ENCODE measurements at regions not wholly inside any gene's neighbourhood (a gene's known extent, or its start where the extent isn't known, plus 50 kb on each side); places are given as distances from the start of the nearest gene placed in this dataset.
"Not testable (repeated sequence)": the region's sequence is repeated elsewhere in the genome, so short reads cannot be mapped to it uniquely, and the experiment has no call there.

DNA sequence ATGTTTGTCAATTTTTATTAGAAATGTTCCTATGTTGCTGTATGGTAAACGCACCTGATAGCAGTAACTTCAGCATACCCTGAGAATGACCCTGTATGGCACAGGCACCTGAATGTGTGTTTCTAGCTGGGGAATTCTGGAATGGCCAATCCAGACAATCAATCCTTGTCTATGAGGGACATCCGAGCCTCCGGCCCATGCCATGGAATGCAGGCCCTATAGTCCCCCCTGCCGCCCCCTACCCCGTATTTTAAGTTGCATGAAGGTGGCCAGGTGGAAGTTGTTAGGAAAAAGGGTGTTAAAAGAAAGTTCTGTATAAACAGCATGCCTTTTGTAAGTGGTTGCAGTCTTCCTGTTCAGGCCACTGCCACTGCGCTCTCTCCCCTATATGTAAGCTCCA, 595.9 kb downstream of the DSC3 start:
- no peak for DNase-seq (ENCODE audit: low read depth)

DNA sequence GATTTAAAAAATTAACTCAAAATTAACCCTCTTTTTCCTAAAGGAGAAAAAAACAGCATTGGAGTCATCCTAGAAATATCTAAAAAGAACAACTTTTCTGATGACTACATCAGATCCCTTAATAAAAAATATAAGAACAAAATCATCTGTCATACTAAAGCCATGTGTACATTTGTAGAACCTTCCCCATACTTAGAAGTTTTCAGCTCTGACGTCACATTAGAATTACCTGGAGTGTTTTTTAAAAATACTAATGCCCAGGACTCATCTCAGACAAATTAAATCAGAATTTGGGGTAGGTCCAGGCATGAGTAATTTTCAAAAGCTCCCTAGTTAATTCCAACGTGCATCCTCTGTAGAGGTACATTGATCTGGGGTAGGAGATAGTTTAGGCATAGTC, 598.0 kb downstream of the DSC3 start:
- DNase-seq (ENCODE audit: low read depth), result no peak

DNA sequence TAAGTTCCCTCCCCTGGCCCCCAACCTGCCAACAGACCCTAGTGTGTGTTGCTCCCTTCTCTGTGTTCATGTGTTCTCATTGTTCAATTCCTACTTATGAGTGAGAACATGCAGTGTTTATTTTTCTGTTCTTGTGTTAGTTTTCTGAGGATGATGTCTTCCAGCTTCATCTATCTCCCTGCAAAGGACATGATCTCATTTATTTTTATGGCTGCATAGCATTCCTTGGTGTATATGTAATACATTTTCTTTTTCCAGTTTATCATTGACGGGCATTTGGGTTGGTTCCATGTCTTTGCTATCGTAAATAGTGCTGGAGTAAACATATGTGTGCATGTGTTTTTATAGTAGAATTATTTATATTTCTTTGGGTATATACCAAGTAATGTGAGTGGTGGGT, 602.2 kb downstream of the DSC3 start:
- no peak for DNase-seq (ENCODE audit: low read depth)

DNA sequence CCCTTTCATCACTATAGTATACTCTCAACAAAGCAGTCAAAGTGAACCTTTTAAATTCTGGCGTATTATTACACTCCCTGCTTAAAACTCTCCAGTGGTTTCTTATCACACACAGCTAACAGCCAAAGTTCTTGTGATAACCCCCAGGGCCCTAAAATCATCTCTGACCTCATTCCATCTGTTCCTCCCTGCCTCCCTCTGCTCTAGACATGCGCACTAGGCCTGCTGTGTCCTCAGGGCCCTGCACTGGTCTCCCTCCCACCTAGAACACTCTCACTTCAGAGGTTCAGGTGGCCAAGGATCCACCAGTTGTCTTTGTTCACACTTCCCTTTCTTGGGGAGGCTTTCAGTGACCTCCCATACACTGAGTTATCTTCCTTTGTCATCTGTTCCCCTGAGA, 603.4 kb downstream of the DSC3 start:
- no peak for DNase-seq (ENCODE audit: low read depth)

DNA sequence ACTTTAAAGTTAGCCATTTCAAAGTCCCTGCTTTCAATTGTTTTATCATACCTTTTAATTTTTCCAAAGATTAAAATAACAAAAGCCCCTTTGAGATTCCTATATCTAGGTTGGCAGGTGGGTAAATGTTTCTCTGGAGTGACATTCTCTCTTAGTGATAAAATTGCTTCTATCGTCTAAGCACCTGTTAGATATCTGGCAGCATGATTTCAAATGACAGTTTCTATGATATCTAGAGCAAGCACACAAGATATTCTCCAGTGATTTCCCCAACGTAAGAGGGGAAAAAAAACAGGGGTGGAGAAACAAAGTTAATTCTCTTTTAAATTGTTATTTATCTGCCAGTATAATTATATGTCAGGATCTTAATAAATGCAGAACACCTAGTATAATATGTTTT, 610.2 kb downstream of the DSC3 start:
- no peak for DNase-seq (ENCODE audit: low read depth)

DNA sequence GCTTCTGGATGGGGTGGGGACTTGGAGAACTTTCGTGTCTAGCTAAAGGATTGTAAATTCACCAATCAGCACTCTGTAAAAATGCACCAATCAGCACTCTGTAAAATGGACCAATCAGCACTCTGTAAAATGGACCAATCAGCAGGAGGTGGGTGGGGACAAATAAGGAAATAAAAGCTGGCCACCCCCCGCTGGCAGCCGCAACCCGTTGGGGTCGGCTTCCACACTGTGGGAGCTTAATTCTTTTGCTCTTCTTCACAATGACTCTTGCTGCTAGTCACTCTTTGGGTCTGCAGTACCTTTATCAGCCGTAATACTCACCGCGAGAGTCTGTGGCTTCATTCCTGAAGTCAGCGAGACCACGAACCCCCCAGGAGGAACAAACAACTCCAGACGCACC, 623.1 kb downstream of the DSC3 start:
- not testable (repeated sequence) for DNase-seq (ENCODE audit: low read depth)

DNA sequence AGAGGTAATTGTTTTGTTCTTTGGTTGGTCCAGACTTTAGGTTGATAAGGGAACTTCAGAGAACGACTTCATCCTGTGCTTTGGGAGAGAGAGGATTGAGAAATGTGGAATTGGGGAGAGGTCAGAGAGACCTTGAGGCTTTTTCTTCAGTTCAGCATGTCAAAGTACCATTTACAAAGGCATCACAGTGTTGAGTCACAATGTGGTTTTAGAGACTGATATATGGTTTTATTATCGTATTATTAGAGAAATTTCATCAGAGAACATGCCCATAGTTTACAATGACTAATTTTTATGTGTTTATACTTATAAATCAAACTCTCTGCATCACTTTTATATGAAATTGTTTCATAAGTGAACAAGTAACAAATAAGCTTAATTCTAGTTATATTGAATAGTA, 626.6 kb downstream of the DSC3 start:
- DNase-seq (ENCODE audit: low read depth), result no peak

DNA sequence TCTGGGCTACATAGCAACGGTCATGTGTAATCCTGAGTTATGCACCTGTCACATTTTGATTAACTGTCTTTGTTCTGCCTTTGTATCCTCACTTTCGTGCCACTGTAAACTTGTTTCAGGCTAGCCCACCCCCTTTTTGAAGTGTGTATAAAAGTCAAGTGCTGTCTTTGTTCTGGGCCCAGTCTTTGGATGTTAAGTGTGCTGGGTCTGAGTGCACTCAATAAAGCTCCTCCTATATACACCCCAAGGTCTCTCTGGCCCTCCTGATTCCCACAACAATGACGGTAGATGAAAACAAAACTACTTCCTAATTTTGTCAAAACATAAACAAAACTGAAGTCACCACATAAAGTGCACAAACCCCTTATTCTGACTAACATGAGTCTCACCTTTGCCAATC, 633.4 kb downstream of the DSC3 start:
- DNase-seq (ENCODE audit: low read depth), result no peak

DNA sequence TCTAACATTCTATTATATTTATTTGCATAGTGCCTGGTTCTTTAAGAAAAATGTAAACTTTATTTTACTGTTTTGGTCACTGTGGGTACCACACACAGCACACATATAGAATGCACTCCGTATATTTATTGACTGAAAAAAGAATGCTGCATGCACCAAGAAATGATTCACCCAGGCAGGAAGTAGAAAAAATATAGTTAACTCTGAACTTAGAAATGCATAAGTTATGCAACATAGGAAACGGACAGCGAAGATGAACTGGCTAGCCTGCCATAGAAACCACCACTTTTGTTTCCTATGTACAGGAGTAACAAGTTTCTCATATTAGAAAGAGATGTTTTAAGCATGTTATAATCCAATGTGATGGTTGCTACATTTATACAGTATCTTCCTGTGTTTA, 635.8 kb downstream of the DSC3 start:
- no peak for DNase-seq (ENCODE audit: low read depth)

DNA sequence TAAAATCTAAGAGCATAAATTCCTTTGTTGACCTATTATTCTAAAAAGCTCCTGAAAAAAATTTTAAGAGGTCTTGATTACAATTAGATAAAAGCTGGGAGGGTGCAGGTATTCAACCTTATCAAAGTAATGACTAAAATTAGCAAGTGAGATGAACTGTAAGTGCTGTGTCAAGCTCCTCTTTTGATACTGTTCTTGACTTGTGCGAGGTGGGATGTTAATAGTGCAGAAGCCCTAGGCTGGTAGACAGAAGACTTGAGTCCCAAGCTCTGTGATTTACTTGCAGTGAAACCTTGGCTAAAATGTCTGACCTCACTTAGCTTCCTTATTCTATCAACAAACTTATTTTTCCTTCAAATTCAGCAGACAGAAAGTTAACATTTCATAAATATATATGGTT, 637.5 kb downstream of the DSC3 start:
- no peak for DNase-seq (ENCODE audit: low read depth)

DNA sequence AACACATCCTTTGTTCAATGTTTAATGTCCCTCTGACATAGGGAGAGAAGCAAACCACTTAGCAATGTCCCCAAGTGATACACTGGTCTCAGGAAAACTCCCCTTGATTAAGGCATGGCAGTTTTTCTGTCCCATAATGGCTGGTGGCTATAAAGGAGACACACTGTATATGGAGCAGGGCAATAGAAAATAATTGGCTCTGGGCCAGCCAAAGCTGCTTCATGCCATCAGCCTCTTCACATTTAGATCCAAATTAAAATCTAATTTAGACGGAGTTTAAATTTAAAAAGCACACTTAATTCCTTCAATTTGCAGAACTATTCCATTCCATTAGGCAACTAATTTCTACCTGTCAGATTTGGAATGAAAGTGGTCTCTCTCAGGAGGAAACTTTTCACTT, 638.1 kb downstream of the DSC3 start:
- no peak for DNase-seq (ENCODE audit: low read depth)

DNA sequence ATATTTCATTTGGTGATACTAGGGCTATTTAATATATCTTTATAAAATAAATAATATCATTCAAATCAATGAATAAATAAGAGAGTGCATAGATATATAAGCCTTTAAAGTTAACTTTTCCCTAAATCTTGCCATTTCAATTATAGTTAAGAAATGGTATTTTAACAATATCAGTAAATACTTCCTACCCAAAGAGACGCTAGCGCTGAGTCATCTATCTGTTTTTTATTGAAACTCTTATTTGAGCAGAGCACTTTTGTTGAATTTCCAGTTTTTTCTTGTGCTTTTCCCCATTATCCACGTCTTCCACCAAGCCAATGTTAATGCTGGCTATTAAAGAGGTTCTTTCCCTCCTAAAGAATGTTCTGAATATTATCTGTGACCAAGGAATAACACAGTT, 639.3 kb downstream of the DSC3 start:
- no peak for DNase-seq (ENCODE audit: low read depth)

DNA sequence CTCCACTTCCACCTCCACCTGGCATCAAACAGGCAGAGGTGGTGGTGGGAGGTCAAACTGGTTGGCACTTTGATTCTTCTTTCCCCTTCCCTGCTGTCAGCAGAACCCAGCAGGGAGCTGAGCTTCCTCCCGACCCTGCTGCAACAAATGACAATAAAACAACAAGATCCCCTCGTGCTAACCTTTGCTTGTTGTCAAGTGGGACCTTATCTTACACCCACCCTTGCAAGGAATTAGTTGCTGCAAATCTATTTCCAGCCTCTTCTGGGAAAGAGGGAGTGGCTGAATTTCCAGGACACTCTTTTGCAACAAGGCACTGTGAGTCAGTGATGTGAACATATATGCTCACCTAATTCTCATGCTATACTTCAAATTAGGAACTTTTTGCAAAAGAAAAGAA, 655.1 kb downstream of the DSC3 start:
- no peak for DNase-seq (ENCODE audit: low read depth)

DNA sequence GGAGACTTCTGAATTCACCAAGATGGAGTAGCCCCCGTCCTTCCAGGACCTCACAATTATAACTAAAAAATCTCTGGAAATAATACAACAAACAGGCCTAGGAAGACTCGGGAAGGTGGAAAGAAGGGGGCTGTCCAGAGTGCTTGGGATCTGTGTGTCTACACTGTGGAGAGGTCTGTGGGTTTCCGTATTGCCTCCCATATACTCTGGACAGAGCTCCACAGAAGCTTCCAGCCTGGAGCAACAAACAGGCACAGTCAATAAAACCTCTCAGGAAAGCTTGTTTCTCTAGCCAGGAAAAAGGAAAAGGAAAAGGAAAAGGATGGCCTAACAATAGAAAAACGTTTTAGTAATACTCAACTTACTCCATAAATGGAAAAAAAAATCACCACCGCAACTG, 655.9 kb downstream of the DSC3 start:
- DNase-seq (ENCODE audit: low read depth), result no peak

DNA sequence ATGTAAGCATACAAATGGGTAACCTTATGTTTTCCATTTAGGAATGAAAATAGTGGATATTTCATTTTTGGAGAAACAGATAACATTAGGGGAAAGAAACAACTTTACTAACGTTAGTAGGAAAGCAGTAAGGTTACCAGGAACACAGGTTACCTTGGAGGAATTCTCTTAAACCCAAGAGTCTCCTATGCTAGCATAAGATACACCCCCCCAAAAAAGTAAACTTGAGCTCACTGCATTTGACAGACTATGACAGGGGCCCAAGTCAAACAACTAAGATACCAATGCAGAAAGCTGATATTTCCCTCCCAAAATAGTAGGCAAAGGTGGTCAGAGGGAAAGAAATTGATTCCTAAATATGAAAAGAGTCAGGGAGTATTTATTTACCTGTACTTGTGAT, 656.9 kb downstream of the DSC3 start:
- no peak for DNase-seq (ENCODE audit: low read depth)

DNA sequence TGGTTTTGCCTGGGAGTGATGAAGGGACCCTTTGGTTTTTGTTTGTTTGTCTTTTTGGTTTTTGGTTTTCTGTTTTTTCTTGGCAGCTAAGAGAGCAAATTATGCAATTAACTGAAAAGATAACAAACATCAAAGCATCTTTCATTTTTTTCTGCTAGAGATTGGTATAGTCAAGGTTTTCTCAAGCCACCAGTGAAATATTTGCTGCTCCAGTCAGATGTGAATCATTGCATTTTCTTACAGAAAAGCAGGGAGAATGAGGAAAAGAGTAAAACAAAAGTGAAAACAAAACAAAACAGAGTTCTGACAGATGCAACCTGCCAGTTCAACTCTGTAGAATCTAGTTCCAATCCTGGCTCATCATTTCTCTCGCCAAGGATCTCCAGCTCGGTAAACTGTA, 660.7 kb downstream of the DSC3 start:
- DNase-seq (ENCODE audit: low read depth), result no peak

DNA sequence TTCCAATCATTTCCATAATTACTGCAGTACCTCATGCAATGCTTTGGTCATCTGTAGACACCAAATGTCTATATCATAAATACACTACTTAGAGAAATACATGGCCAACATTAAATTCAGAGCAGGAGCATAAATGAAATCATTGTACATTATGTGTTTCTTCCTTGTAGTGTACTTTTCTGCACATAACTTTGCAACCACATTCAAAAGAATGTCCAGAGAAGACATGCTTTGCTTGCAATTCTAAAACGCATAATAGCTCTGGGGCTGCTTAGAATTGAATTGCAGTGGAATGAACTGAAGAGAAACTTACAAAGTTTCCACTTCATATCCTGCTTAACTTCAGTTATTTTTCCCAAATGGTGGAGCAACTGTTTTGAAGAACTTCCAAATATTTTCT, 664.4 kb downstream of the DSC3 start:
- no peak for DNase-seq (ENCODE audit: low read depth)

DNA sequence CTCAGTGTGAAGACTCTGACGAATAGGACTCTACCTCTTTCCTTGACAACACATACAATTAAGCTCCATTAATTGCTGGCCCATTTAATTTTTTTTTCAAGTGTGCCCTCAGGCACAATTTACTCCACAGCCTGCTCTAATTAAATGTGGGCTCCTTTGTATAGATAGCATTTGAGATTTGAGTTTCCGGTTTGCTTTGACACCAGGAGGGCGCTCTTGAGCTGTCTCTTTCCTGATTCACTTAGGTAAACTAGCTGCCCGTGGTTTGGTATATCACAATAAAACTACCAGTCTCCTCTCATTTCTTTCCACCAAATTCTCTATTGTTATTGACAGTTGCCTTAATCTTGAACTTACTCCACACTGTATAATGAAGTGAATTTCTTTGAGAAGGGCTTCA, 666.0 kb downstream of the DSC3 start:
- DNase-seq (ENCODE audit: low read depth), result no peak

DNA sequence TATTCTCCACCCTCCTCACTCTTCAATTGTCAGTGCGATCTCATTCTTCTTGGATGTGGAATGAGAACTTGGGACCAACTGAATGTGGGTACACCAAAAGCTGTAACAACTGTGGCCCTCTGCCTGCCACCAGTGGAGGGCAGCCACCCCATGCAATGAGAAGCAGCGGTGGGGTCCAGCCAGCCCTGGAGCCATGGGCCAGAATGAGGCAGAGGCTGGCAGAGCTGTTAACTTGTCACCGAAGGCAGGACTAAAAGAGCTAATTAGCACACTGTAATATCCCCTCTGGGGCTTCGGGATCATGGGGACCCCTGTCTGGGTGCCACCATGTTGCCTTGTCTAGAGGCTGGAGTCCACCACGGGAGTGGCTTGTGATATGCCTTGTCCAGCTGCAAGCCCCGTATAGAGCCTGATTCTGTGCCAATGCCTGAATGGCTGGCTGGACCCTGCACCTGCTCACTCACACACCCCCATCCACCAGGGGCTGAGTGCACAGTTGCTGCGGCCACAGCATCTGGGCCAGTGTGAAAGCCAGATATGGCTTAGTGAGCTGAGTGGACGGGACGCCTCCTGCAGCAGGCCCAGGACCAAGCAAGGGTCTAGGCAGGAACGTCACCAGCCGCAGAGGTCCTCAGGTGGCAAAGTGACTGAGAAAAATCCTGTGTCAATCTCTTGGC, 680.5 kb downstream of the DSC3 start:
- no peak for DNase-seq (ENCODE audit: low read depth)

DNA sequence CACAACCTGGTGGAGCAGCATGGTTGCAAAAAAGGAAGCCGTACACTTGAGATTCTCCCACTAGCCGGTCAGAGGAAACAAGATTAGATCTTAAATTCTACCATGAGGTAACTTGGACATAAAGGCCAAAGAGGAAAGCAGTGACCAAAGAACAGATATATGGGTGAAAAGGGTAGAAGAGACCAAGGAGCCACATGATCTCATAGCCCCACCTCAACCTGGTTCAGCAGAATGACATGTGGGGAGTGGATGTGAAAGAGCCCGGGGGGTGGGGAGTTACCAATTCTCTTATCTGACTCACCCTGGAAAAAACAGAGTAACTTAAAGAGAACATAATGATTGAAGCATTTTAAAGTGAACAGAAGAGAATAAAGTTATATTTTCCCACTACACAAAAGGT, 683.0 kb downstream of the DSC3 start:
- no peak for DNase-seq (ENCODE audit: low read depth)

DNA sequence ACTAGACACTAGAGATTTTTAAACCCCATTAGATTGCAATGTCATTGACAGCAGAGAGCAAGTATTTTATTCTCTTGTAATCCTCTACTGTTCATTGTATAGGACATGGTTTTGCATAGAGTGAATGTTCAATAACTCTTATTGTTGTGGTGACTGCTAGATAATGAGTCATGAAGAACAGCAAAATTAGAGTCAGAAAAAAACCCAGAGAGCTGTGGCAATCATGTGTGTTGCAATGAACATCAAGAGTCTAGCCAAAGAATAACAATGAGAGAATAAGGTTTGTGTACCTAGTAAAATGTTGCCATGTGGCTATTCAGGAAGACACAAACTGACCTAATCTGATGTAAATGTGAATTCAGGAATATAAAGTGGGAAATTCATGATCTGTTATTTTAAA, 684.0 kb downstream of the DSC3 start:
- DNase-seq (ENCODE audit: low read depth), result no peak

DNA sequence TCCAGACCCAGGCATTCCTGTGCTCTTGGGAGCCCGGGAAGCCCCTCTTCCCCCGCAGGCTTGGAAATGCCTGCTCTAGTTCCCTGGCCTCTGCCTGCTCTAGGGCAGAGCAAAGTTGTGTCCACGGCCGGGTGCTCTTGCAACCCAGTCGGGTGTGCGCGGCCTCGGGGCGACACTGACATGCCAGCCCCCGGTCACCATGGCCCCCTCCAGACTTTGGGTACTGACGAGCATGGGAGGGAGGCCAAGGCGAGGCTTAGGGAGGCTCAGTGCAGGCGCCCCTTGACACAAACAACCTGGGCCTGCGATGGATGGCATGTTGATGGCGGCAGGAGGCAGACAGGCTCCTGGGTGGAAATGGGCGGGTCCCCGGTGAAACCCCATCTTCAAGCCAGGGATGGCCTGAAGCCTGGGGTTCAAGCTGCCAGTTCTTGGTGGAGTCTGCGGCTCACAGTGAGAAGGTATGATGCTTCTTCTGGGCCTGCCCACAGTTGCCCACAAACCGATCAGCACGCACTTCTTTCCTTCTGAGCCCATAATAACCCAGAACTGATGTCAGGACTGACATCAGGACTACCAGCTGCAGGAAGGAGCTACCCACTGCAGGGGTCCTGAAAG, 689.9 kb downstream of the DSC3 start:
- no peak for DNase-seq (ENCODE audit: low read depth)

DNA sequence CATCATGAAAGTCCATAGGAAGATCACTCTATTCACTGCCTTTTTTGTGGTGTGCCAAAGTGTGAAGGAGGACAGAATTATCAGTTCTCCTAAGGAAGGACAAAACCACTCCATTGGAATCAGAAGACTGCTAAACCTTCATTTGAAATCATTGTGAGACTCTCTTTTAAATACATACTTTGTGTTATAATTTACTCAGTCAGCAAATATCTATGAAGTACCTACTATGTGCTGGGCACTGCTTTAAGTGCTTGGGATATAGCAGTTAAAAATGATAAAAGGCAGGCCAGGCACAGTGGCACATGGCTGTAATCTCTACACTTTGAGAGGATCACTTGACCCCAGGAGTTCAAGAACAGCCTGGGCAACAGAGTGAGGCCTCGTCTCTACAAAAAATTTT, 692.3 kb downstream of the DSC3 start:
- DNase-seq (ENCODE audit: low read depth), result no peak

DNA sequence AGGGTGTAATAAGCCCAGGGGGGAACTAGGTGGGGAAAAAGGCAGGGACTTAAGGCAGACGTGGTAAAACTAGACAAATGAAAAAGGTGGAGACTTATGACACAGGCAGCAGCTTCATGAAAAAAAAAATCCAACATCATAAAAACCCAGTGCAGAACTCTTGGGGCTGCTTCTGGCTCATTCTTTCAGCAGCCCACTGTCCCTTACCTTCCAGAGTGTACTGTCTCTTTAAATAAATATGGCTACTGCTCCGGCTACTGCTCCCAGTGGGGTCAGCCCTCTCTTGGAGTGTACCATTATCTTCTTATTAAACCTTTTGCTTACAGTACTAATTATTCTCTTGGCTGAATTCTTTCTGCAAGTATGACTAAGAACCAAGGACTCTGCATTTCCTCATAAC, 699.5 kb downstream of the DSC3 start:
- DNase-seq (ENCODE audit: low read depth), result no peak

DNA sequence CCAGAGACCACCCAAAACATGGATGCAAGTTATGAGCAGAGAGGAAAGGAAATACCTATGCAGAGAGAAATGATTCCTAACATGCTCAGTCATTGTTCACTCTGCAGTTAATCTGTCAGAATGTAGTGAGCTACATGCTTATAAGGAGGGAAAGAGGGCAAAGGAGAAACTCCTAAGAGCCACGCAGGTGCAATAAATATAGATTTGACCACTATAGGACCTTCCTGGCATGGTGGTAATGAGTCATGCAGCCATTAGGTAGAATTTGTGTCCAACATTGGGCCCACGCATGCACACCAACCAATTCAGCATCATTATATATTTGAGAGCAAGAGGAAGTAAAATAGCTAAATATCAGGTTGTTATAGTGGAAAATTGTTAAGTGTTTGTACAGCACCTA, 699.9 kb downstream of the DSC3 start:
- no peak for DNase-seq (ENCODE audit: low read depth)
